Hepatocyte (in vitro differentiated cells): ENCODE measurements at regions not wholly inside any gene's neighbourhood (a gene's known extent, or its start where the extent isn't known, plus 50 kb on each side); places are given as distances from the start of the nearest gene placed in this dataset.

ENCODE experiments used
- CTCF ChIP-seq: fragments of 200-600 bp; sonication (generic); IDR thresholded peaks from 2 replicates; pipeline ENCODE4 v1.5.1; 2016; ENCODE audit warnings: antibody characterized with exemption, mild to moderate bottlenecking; ENCODE audit not compliant: poor library complexity
- EZH2 ChIP-seq: fragments of 200-600 bp; sonication (generic); IDR thresholded peaks from 2 replicates; pipeline ENCODE4 v1.6.1; 2016; ENCODE audit warnings: antibody characterized with exemption, mild to moderate bottlenecking, borderline replicate concordance
- EZH2phosphoT487 ChIP-seq: fragments of 200-600 bp; sonication (generic); IDR thresholded peaks from one replicate; pipeline ENCODE4 v1.6.1; 2018; ENCODE audit warnings: antibody characterized with exemption, mild to moderate bottlenecking, low read depth, moderate library complexity; ENCODE audit not compliant: unreplicated experiment, severe bottlenecking

- TF ChIP-seq EZH2 (no peak), CTCF (no peak), EZH2phosphoT487 (no peak)
Observed at GRCh38 chr4:138078751-138079520, 163.2 kb downstream of the SLC7A11 start.
